Activated T-helper 2 cell treated with anti-CD3 and anti-CD28 coated beads, Interferon-gamma antibody, Interleukin-2, Interleukin-4, amounts not matched to agents 10 μg/mL and 5 μg/mL and 100 μg/mL, durations not matched to agents 14 hours and 24 hours and 36 hours (primary cell): ENCODE measurements at regions not wholly inside any gene's neighbourhood (a gene's known extent, or its start where the extent isn't known, plus 50 kb on each side); places are given as distances from the start of the nearest gene placed in this dataset.

Source experiments
- DNase-seq: peaks from one replicate; pipeline ENCODE4 v3.0.0; 2021; ENCODE audit warnings: low spot score
- H3K27ac Mint-ChIP-seq: one replicate; pipeline ENCODE4 v1.8.0; 2021; ENCODE audit warnings: mixed read lengths
- H3K27me3 Mint-ChIP-seq: one replicate; pipeline ENCODE4 v1.8.0; 2021; ENCODE audit warnings: low read depth, mixed read lengths
- H3K36me3 Mint-ChIP-seq: one replicate; pipeline ENCODE4 v1.8.0; 2021; ENCODE audit warnings: low read depth, mixed read lengths
- H3K4me1 Mint-ChIP-seq: one replicate; pipeline ENCODE4 v1.8.0; 2021; ENCODE audit warnings: low read depth, mixed read lengths
- H3K4me3 Mint-ChIP-seq: one replicate; pipeline ENCODE4 v1.8.0; 2021; ENCODE audit warnings: low read depth, mild to moderate bottlenecking, moderate library complexity, mixed read lengths
- H3K9me3 Mint-ChIP-seq: one replicate; pipeline ENCODE4 v1.8.0; 2021; ENCODE audit warnings: mixed read lengths
- intact Hi-C: fragments of 100-400 bp; cut with micrococcal nuclease; formaldehyde crosslinking; loops from one replicate; pipeline ENCODE4 v1.15.1; 2023

DNA sequence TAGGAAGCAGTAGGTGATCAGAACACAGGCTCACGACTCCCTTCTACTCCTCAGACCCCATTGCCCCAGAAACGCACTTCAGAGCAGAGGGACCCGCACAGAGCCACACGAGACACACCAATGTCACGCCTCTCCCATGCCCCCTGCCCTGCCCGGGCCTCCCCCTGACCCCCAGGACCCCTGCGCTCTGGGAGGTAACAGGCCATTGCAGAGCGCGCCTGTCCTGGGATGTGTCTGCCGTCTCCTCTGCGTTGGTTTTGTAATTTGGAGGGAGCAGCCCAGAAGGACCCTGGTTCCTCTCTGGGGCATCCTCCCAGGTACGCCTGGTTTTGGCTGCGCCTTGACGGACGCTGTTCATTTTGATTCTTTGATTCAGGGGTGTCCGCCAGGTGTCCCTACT is 85.4 kb downstream of the UNCX start:
- no peaks in the 10 kb centered on the region for H3K27me3 Mint-ChIP-seq
- H3K27ac Mint-ChIP-seq, result no peak overlapping the region
- no peak overlapping the region for H3K4me3 Mint-ChIP-seq
- H3K36me3 Mint-ChIP-seq, result no peaks in the 10 kb centered on the region
- H3K9me3 Mint-ChIP-seq, result no peaks in the 10 kb centered on the region
- H3K4me1 Mint-ChIP-seq, result no peaks in the 10 kb centered on the region
- DNase-seq, result no peak
- intact Hi-C loops, result no loop called here

- Mint-ChIP-seq H3K27me3 (no peaks in the 10 kb centered on the region), H3K36me3 (no peaks in the 10 kb centered on the region), H3K4me1 (no peaks in the 10 kb centered on the region), H3K27ac (no peak overlapping the region), H3K9me3 (no peaks in the 10 kb centered on the region), H3K4me3 (no peak overlapping the region)
- no peak for DNase-seq
- intact Hi-C loops, result no loop called here
Observed at GRCh38 chr7:1318661-1319060, 86.0 kb downstream of the UNCX start.

- Mint-ChIP-seq H3K36me3 (no peaks in the 10 kb centered on the region), H3K4me3 (no peak overlapping the region), H3K4me1 (no peaks in the 10 kb centered on the region), H3K27me3 (no peaks in the 10 kb centered on the region), H3K27ac (no peak overlapping the region), H3K9me3 (no peaks in the 10 kb centered on the region)
- DNase-seq, result no peak
- intact Hi-C loops, result no loop called here
Observed at GRCh38 chr7:1320616-1321240, 88.1 kb downstream of the UNCX start.

DNA sequence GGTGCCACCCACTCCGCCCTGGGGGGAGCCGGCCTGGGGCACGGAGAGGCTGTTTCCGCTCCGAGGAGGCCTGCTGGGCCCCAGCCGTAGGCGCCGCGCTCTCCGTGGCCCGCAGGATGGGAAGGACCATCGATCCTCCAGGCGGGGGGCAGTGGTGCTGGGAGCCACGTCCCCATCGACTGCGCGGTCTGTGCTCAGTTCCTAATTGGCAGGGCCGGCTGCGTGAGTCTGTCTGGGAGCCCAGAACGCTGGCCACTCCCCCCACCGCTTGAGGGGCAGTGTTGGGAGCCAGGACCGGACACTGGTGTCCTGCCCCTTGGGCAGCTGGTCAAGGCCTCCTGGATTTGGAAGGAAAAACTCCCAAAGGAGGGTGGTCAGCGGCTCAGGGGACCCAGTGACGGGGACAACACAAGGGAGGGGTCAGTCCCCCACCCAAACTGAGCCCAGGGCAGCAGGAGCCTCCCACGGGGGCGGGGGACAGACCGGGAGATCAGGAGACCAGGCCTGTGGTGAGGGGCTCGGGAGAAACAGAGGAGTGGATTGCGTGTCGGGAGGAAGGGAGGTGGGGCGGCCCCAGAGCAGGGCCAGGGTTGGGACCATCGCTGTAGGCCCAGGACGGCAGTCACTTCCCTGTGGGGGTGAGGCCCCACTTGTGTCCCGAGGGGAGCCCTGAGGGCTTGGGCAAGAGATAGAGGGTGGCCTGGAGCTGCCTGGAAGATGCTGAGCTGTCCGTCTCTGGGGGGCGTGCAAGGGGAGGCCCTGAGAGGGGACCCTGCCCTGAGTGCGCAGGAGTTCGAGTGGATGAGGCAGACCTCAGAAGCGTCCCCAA is 89.0 kb downstream of the UNCX start:
- Mint-ChIP-seq H3K4me3 (no peak overlapping the region), H3K27me3 (no peaks in the 10 kb centered on the region), H3K4me1 (no peaks in the 10 kb centered on the region), H3K9me3 (no peaks in the 10 kb centered on the region), H3K36me3 (no peaks in the 10 kb centered on the region), H3K27ac (no peak overlapping the region)
- intact Hi-C loops, result no loop called here
- no peak for DNase-seq

GRCh38 chr7:1322240-1323110 is 89.8 kb downstream of the UNCX start:
- no peak overlapping the region for H3K27ac Mint-ChIP-seq
- no peaks in the 10 kb centered on the region for H3K4me1 Mint-ChIP-seq
- H3K9me3 Mint-ChIP-seq, result no peaks in the 10 kb centered on the region
- no peaks in the 10 kb centered on the region for H3K36me3 Mint-ChIP-seq
- DNase-seq, result no peak
- no peaks in the 10 kb centered on the region for H3K27me3 Mint-ChIP-seq
- intact Hi-C loops, result no loop called here
- H3K4me3 Mint-ChIP-seq, result no peak overlapping the region

GRCh38 chr7:1323178-1324027 is 90.7 kb downstream of the UNCX start:
- Mint-ChIP-seq H3K9me3 (no peaks in the 10 kb centered on the region), H3K4me1 (no peaks in the 10 kb centered on the region), H3K36me3 (no peaks in the 10 kb centered on the region), H3K27me3 (no peaks in the 10 kb centered on the region), H3K27ac (no peak overlapping the region), H3K4me3 (no peak overlapping the region)
- intact Hi-C loops, result no loop called here
- DNase-seq, result no peak

DNA sequence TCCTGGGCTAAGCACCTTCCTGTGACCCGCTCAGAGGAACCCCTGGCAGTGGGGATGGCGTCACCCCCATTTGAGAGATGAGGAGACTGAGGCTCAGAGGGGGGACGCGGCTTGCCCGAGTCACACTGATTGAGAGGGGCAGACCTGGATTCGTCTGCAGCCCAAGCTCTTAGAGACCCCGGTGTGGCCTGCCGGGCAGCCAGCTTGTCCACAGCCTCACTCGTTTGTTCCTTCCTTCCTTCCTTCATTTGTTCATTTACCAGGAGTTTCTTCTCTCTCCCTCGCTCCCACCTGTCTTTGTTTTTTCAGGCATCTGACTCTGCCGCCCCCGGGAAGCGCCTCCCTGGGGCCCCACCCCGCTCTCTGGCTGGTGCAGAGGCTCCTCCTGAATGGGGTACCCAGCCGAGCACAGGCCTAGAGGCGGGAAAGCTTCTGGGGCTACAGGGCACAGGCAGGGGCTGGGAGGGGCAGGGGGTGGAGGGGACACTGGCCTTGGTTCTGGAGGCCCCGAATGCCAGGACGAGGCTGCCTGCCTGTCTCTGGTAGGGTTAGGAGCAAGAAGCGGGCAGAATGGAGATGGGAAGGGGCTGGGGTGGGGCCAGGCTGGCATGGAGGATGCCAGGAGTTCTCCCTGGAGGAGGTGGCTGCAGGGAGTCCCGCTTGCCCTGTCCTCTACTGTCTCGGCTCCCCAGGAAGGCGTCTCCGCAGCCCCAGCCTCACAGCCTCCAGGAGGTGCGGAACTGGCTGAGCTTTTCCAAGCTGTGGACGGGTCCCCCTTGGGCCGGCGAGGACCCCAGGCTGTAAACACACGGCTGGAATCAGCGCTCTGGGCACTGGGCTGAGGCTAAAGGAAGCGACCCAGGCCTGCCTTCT is 91.6 kb downstream of the UNCX start:
- H3K36me3 Mint-ChIP-seq, result no peaks in the 10 kb centered on the region
- H3K9me3 Mint-ChIP-seq, result no peaks in the 10 kb centered on the region
- intact Hi-C loops, result no loop called here
- H3K27ac Mint-ChIP-seq, result no peak overlapping the region
- no peaks in the 10 kb centered on the region for H3K4me1 Mint-ChIP-seq
- no peaks in the 10 kb centered on the region for H3K27me3 Mint-ChIP-seq
- DNase-seq, result no peak
- H3K4me3 Mint-ChIP-seq, result no peak overlapping the region

DNA sequence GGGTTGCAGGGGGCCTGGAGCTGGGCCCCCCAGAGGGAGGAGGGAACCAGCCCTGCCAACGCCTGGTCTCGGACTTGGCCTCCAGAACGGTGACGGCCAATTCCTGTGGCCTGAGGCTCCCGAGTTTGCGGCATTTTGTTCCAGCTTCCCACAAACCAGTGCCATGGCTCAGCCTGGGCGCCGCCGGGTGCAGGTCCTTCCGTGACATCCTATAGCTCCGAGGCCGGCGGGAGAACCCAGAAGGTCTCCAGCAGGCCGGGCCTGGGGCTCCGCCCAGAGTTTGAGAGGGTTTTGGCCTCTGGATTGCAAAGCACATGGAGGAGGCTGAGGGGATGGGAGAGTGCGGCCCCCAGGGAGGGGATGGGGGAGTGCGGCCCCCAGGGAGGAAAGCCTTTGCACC is 92.6 kb downstream of the UNCX start:
- Mint-ChIP-seq H3K27ac (no peak overlapping the region), H3K27me3 (no peaks in the 10 kb centered on the region), H3K9me3 (no peaks in the 10 kb centered on the region), H3K4me1 (no peaks in the 10 kb centered on the region), H3K4me3 (no peak overlapping the region), H3K36me3 (no peaks in the 10 kb centered on the region)
- intact Hi-C loops, result no loop called here
- no peak for DNase-seq

DNA sequence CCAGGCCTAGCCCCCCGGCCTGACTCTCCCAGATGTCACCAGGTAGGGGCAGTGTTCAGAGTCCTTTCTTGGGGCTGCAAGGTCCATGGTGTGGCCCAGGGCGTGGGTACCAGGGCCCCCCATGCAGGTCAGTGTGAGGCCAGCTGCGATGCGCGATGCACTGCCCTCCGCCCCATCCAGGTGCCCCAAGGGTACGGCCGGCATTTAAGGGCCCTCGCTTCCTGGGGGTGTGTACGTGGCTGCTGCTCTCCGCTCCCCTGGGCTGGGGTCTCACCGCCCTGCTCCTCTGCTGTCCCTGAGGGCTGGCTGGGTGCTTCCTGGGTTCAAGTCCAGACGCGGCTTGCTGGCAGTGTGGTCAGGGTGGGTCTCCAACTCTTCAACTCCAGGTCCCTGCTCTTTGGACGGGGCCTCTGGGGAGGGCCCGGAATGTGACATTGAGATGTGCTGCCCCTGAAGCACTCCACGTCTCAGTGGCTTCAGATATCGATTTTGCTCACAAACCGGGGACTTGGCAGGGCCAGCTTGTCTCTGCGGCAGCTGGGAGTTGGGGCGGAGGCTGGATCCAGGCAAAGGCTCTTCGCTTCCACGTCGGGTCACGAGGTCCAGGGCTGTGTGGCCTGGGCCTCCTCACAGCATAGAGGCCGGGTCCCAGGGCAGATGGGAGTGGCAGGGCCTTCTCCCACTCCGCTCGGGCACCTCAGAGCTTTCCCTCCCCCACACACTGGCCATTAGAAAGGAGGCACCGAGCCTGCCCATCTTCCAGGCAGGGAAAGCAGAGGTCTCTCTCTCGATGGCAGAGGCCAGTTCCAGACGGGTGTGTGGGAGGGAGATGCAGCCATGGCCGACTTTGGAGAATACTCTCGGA is 93.2 kb downstream of the UNCX start:
- no peaks in the 10 kb centered on the region for H3K27me3 Mint-ChIP-seq
- no peak for DNase-seq
- H3K36me3 Mint-ChIP-seq, result no peaks in the 10 kb centered on the region
- intact Hi-C loops, result no loop called here
- no peak overlapping the region for H3K4me3 Mint-ChIP-seq
- no peaks in the 10 kb centered on the region for H3K9me3 Mint-ChIP-seq
- no peaks in the 10 kb centered on the region for H3K4me1 Mint-ChIP-seq
- H3K27ac Mint-ChIP-seq, result no peak overlapping the region

DNA sequence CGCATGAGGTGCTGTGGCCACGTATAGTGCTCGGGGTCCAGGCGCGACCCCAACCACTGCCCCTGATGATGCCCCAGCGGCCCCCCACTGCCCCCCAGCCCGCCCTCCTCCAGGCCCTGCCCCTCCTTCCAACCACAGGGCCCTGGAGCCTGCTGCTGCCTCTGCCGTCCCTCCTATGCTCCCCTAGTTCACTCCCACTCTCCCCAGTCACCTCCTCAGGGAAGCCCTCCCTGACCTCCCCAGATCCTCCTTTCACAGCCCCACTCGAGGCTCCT is 93.8 kb downstream of the UNCX start:
- Mint-ChIP-seq H3K9me3 (no peaks in the 10 kb centered on the region), H3K36me3 (no peaks in the 10 kb centered on the region), H3K27ac (no peak overlapping the region), H3K4me3 (no peak overlapping the region), H3K27me3 (no peaks in the 10 kb centered on the region), H3K4me1 (no peaks in the 10 kb centered on the region)
- no peak for DNase-seq
- intact Hi-C loops, result no loop called here

- intact Hi-C loops, result no loop called here
Observed at GRCh38 chr7:1329261-1329660, 96.6 kb downstream of the UNCX start.

More at GRCh38 chr7:1329261-1329660, 96.6 kb downstream of the UNCX start:
- H3K4me3 Mint-ChIP-seq, result no peak overlapping the region
- DNase-seq, result no peak
- H3K36me3 Mint-ChIP-seq, result no peaks in the 10 kb centered on the region
- no peaks in the 10 kb centered on the region for H3K9me3 Mint-ChIP-seq
- H3K27ac Mint-ChIP-seq, result no peak overlapping the region
- H3K27me3 Mint-ChIP-seq, result no peaks in the 10 kb centered on the region
- H3K4me1 Mint-ChIP-seq, result no peaks in the 10 kb centered on the region
